ENCODE measurements at regions not wholly inside any gene's neighbourhood (a gene's known extent, or its start where the extent isn't known, plus 50 kb on each side); places are given as distances from the start of the nearest gene placed in this dataset.

GRCh38 chr12:65566751-65567150, 257.5 kb upstream of the HMGA2 start:
- H3K27me3 Mint-ChIP-seq (ENCODE audit: low read depth, poor library complexity): peaks cover 21% of the 10 kb centered on the region
- DNase-seq: no peak

GRCh38 chr12:65567820-65568219, 256.5 kb upstream of the HMGA2 start:
- Mint-ChIP-seq H3K36me3 (ENCODE audit: low read depth) (no peaks in the 10 kb centered on the region), H3K4me1 (no peaks in the 10 kb centered on the region), H3K9me3 (peaks cover under 1% of the 10 kb centered on the region), H3K27ac (no peak overlapping the region), H3K4me3 (no peak overlapping the region), H3K27me3 (ENCODE audit: low read depth, poor library complexity) (peaks cover 19% of the 10 kb centered on the region)
- TF ChIP-seq CTCF (IDR thresholded peaks at IDR 0.05): no peak
- DNase-seq: no peak

More at GRCh38 chr12:65566751-65567150, 257.5 kb upstream of the HMGA2 start:
- no peak overlapping the region for H3K27ac Mint-ChIP-seq
- H3K4me3 Mint-ChIP-seq: no peak overlapping the region
- H3K4me1 Mint-ChIP-seq: no peaks in the 10 kb centered on the region
- H3K36me3 Mint-ChIP-seq (ENCODE audit: low read depth): no peaks in the 10 kb centered on the region
- TF ChIP-seq CTCF (IDR thresholded peaks at IDR 0.05): no peak
- H3K9me3 Mint-ChIP-seq: no peaks in the 10 kb centered on the region

GRCh38 chr12:65568517-65568916, 255.8 kb upstream of the HMGA2 start:
- peaks cover 6% of the 10 kb centered on the region for H3K36me3 Mint-ChIP-seq (ENCODE audit: low read depth)
- no peak for DNase-seq
- TF ChIP-seq CTCF (IDR thresholded peaks at IDR 0.05): no peak
- no peak overlapping the region for H3K4me3 Mint-ChIP-seq
- no peaks in the 10 kb centered on the region for H3K4me1 Mint-ChIP-seq
- H3K27ac Mint-ChIP-seq: no peak overlapping the region
- peaks cover 19% of the 10 kb centered on the region for H3K27me3 Mint-ChIP-seq (ENCODE audit: low read depth, poor library complexity)
- peaks cover 7% of the 10 kb centered on the region for H3K9me3 Mint-ChIP-seq

- H3K36me3 Mint-ChIP-seq (ENCODE audit: low read depth): peaks cover 22% of the 10 kb centered on the region
- TF ChIP-seq CTCF (IDR thresholded peaks at IDR 0.05): no peak
- peaks cover 13% of the 10 kb centered on the region for H3K27me3 Mint-ChIP-seq (ENCODE audit: low read depth, poor library complexity)
- H3K4me1 Mint-ChIP-seq: no peaks in the 10 kb centered on the region
- H3K27ac Mint-ChIP-seq: no peak overlapping the region
- DNase-seq: no peak
- peaks cover 26% of the 10 kb centered on the region for H3K9me3 Mint-ChIP-seq
- no peak overlapping the region for H3K4me3 Mint-ChIP-seq
Measured at GRCh38 chr12:65570451-65571130, 253.7 kb upstream of the HMGA2 start.

- no peak overlapping the region for H3K4me3 Mint-ChIP-seq
- no peak for DNase-seq
- H3K27ac Mint-ChIP-seq: no peak overlapping the region
- H3K9me3 Mint-ChIP-seq: peaks cover 57% of the 10 kb centered on the region
- H3K27me3 Mint-ChIP-seq (ENCODE audit: low read depth, poor library complexity): peaks cover 13% of the 10 kb centered on the region
- no peaks in the 10 kb centered on the region for H3K4me1 Mint-ChIP-seq
- H3K36me3 Mint-ChIP-seq (ENCODE audit: low read depth): peaks cover 22% of the 10 kb centered on the region
- no peak for TF ChIP-seq CTCF (IDR thresholded peaks at IDR 0.05)
Measured at GRCh38 chr12:65574867-65575266, 249.4 kb upstream of the HMGA2 start.

- peaks cover 4% of the 10 kb centered on the region for H3K27me3 Mint-ChIP-seq (ENCODE audit: low read depth, poor library complexity)
- peaks cover 15% of the 10 kb centered on the region for H3K36me3 Mint-ChIP-seq (ENCODE audit: low read depth)
- peaks cover 33% of the 10 kb centered on the region for H3K4me1 Mint-ChIP-seq
Measured at GRCh38 chr12:65584016-65584415, 240.3 kb upstream of the HMGA2 start.

More at GRCh38 chr12:65584016-65584415, 240.3 kb upstream of the HMGA2 start:
- no peak for DNase-seq
- no peak for TF ChIP-seq CTCF (IDR thresholded peaks at IDR 0.05)
- H3K9me3 Mint-ChIP-seq: peaks cover 23% of the 10 kb centered on the region
- H3K27ac Mint-ChIP-seq: no peak overlapping the region
- no peak overlapping the region for H3K4me3 Mint-ChIP-seq

All from nephron progenitor cell (in vitro differentiated cells).